Liver (tissue), 8 donors: ENCODE measurements at regions not wholly inside any gene's neighbourhood (a gene's known extent, or its start where the extent isn't known, plus 50 kb on each side); places are given as distances from the start of the nearest gene placed in this dataset.

Source experiments
- DNase-seq: peaks from one replicate; pipeline ENCODE4 v3.0.0-alpha.2; 2017; ENCODE audit warnings: low spot score
- H3K27ac ChIP-seq, 2 donors: one replicate each; pipeline ENCODE4 v1.7.0; 2013; ENCODE audit warnings: inconsistent platforms in 2 of 2, low read length in 2 of 2, control low read depth in 1 of 2, low read depth in 1 of 2, mild to moderate bottlenecking in 1 of 2
- H3K27me3 ChIP-seq, 4 donors: one replicate each; pipeline versions ENCODE4 v1.6.1 to v1.7.0; 2013; ENCODE audit warnings: low read length in 3 of 4, inconsistent platforms in 1 of 4, mild to moderate bottlenecking in 1 of 4, moderate library complexity in 1 of 4; ENCODE audit not compliant: control insufficient read depth in 4 of 4, insufficient read depth in 4 of 4
- H3K36me3 ChIP-seq, 4 donors: one replicate each; pipeline versions ENCODE4 v1.6.1 to v1.7.0; 2013; ENCODE audit warnings: low read length in 3 of 4, mild to moderate bottlenecking in 3 of 4, low read depth in 1 of 4, moderate library complexity in 1 of 4; ENCODE audit not compliant: control insufficient read depth in 4 of 4, insufficient read depth in 3 of 4
- H3K4me1 ChIP-seq, 4 donors: one replicate each; pipeline versions ENCODE4 v1.6.1 to v1.7.0; 2013; ENCODE audit warnings: low read length in 3 of 4, mild to moderate bottlenecking in 3 of 4, moderate library complexity in 1 of 4; ENCODE audit not compliant: control insufficient read depth in 4 of 4, insufficient read depth in 4 of 4
- H3K4me3 ChIP-seq, 3 donors: one replicate each; pipeline versions ENCODE4 v1.6.1 to v1.7.0; 2013; ENCODE audit warnings: low read length in 3 of 3, control low read depth in 1 of 3, low read depth in 1 of 3, mild to moderate bottlenecking in 1 of 3
- H3K9ac ChIP-seq, 2 donors: one replicate each; pipeline ENCODE4 v1.7.0; 2013; ENCODE audit warnings: low read length in 2 of 2, mild to moderate bottlenecking in 2 of 2, moderate library complexity in 2 of 2, control low read depth in 1 of 2, low read depth in 1 of 2
- H3K9me3 ChIP-seq, 4 donors: one replicate each; pipeline versions ENCODE4 v1.6.1 to v1.7.0; 2013; ENCODE audit warnings: low read length in 3 of 4; ENCODE audit not compliant: control insufficient read depth in 4 of 4
- EGR1 ChIP-seq, 2 donors: IDR thresholded peaks; 2 replicates each; pipeline ENCODE4 v1.6.1; 2016 to 2018; ENCODE audit warnings: antibody characterized with exemption in 2 of 2, low read depth in 2 of 2
- FOXA1 ChIP-seq: IDR thresholded peaks from 2 replicates; pipeline ENCODE4 v1.6.1; 2016; ENCODE audit warnings: antibody characterized with exemption
- FOXA2 ChIP-seq: IDR thresholded peaks from 2 replicates; pipeline ENCODE4 v1.6.1; 2016; ENCODE audit warnings: antibody characterized with exemption
- GABPA ChIP-seq, 2 donors: IDR thresholded peaks in 1 of 2; conservative IDR thresholded peaks in 1 of 2; 2 replicates each; pipeline ENCODE4 v1.6.1; 2016; ENCODE audit warnings: antibody characterized with exemption in 2 of 2, mild to moderate bottlenecking in 1 of 2, moderate library complexity in 1 of 2
- HNF4A ChIP-seq, 2 donors: conservative IDR thresholded peaks; 2 replicates each; pipeline ENCODE4 v1.6.1; 2016; ENCODE audit warnings: antibody characterized with exemption in 2 of 2, mild to moderate bottlenecking in 2 of 2
- HNF4G ChIP-seq: IDR thresholded peaks from 2 replicates; pipeline ENCODE4 v1.6.1; 2016; ENCODE audit warnings: antibody characterized with exemption
- JUND ChIP-seq, 2 donors: IDR thresholded peaks; 2 replicates each; pipeline ENCODE4 v1.6.1; 2016; ENCODE audit warnings: antibody characterized with exemption in 2 of 2
- NR2F2 ChIP-seq: IDR thresholded peaks from 2 replicates; pipeline ENCODE4 v1.6.1; 2016; ENCODE audit warnings: antibody characterized with exemption
- RAD21 ChIP-seq, 2 donors: IDR thresholded peaks; 2 replicates each; pipeline ENCODE4 v1.6.1; 2016; ENCODE audit warnings: antibody characterized with exemption in 2 of 2, mild to moderate bottlenecking in 2 of 2
- RXRA ChIP-seq, 2 donors: IDR thresholded peaks; 2 replicates each; pipeline ENCODE4 v1.6.1; 2017 to 2018; ENCODE audit warnings: antibody characterized with exemption in 2 of 2, mild to moderate bottlenecking in 1 of 2
- SP1 ChIP-seq: IDR thresholded peaks from 2 replicates; pipeline ENCODE4 v1.6.1; 2018; ENCODE audit warnings: antibody characterized with exemption, mild to moderate bottlenecking
- TAF1 ChIP-seq: conservative IDR thresholded peaks from 2 replicates; pipeline ENCODE4 v1.6.1; 2016; ENCODE audit warnings: antibody characterized with exemption, mild to moderate bottlenecking
- YY1 ChIP-seq: IDR thresholded peaks from 2 replicates; pipeline ENCODE4 v1.6.1; 2016; ENCODE audit warnings: antibody characterized with exemption, mild to moderate bottlenecking
- WGBS: extraction: QIAGEN DNeasy Blood & Tissue Kit; methylation state at CpG from one replicate; pipeline ENCODE4 v1.1.7; 2013; 5-methylcytosine and 5-hydroxymethylcytosine counted together
- TF ChIP-seq, protein P1 (sequence below): fragments of 150-350 bp; IDR thresholded peaks from 2 replicates; pipeline ENCODE4 v1.5.1; 2017; ENCODE audit warnings: improper control_type of control experiment, low read depth, low read length; ENCODE audit not compliant: missing input control
- TF ChIP-seq, protein P2 (sequence below): IDR thresholded peaks from 2 replicates; pipeline ENCODE4 v1.6.1; 2016; ENCODE audit warnings: antibody characterized with exemption
- TF ChIP-seq, protein P3 (sequence below): IDR thresholded peaks from 2 replicates; pipeline ENCODE4 v1.6.1; 2016; ENCODE audit warnings: antibody characterized with exemption
- TF ChIP-seq, protein P4 (sequence below): IDR thresholded peaks from 2 replicates; pipeline ENCODE4 v1.6.1; 2016; ENCODE audit warnings: antibody characterized with exemption
- TF ChIP-seq, protein P5 (sequence below): IDR thresholded peaks from 2 replicates; pipeline ENCODE4 v1.6.1; 2016; ENCODE audit warnings: antibody characterized with exemption, mild to moderate bottlenecking
- donor health status: healthy.
- donor health status: healthy.
- donor health status: healthy.
- donor health status: healthy.
- donor health status: healthy.

DNA sequence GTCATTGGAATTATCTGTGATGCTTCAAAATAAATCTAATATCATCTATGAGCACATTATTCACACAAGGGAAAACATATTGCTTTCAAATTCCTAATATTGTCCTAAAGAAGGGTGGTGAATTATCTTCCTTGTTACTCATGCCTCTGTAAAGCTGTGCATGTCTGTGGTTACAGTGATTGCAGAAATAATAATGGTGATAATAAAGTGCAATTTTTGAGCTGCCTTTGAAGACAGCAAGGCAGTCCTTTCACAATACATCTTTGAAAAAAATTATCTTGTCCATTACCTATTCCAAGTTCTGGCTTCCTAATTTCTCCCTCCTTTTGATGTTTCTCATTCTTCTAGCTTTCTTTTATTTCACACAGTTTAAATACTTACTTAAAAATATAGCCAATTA lies 442.1 kb upstream of the EYS start (continued):
- TF ChIP-seq, protein P1, sequence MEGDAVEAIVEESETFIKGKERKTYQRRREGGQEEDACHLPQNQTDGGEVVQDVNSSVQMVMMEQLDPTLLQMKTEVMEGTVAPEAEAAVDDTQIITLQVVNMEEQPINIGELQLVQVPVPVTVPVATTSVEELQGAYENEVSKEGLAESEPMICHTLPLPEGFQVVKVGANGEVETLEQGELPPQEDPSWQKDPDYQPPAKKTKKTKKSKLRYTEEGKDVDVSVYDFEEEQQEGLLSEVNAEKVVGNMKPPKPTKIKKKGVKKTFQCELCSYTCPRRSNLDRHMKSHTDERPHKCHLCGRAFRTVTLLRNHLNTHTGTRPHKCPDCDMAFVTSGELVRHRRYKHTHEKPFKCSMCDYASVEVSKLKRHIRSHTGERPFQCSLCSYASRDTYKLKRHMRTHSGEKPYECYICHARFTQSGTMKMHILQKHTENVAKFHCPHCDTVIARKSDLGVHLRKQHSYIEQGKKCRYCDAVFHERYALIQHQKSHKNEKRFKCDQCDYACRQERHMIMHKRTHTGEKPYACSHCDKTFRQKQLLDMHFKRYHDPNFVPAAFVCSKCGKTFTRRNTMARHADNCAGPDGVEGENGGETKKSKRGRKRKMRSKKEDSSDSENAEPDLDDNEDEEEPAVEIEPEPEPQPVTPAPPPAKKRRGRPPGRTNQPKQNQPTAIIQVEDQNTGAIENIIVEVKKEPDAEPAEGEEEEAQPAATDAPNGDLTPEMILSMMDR, result no peak
- no peak for TF ChIP-seq NR2F2
- TF ChIP-seq EGR1 (IDR thresholded peaks at IDR 0.05; ENCODE audit: low read depth in 2 of 2), result no peak
- TF ChIP-seq, protein P2, sequence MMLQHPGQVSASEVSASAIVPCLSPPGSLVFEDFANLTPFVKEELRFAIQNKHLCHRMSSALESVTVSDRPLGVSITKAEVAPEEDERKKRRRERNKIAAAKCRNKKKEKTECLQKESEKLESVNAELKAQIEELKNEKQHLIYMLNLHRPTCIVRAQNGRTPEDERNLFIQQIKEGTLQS, result no peak

DNA sequence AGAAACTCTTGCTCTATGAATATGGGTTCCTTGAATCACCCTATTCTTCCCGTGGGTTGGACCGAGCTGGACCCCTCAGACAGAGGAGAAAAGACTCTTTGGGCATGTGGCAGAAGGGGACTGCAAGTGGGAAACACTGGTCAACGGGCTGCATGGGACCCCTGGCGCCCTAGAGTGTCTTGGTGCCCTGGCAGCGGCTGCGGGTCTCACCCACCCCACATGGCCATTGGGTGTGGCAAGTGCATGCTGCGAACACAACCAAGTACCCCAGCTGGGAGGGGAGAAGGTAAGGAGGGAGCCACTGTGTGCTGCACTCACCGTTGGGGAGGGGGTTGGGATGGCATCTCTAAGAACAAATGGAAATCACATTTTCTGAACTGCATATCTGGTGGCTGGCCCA lies 438.8 kb upstream of the EYS start:
- TF ChIP-seq, protein P3, sequence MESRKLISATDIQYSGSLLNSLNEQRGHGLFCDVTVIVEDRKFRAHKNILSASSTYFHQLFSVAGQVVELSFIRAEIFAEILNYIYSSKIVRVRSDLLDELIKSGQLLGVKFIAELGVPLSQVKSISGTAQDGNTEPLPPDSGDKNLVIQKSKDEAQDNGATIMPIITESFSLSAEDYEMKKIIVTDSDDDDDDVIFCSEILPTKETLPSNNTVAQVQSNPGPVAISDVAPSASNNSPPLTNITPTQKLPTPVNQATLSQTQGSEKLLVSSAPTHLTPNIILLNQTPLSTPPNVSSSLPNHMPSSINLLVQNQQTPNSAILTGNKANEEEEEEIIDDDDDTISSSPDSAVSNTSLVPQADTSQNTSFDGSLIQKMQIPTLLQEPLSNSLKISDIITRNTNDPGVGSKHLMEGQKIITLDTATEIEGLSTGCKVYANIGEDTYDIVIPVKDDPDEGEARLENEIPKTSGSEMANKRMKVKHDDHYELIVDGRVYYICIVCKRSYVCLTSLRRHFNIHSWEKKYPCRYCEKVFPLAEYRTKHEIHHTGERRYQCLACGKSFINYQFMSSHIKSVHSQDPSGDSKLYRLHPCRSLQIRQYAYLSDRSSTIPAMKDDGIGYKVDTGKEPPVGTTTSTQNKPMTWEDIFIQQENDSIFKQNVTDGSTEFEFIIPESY, result no peak
- TF ChIP-seq GABPA (IDR thresholded peaks at IDR 0.05 in 1 of 2, conservative IDR thresholded peaks at IDR 0.05 in 1 of 2) (no peak), RXRA (IDR thresholded peaks at IDR 0.05) (no peak), JUND (IDR thresholded peaks at IDR 0.05) (no peak), FOXA2 (no peak), HNF4A (conservative IDR thresholded peaks at IDR 0.05) (no peak), RAD21 (IDR thresholded peaks at IDR 0.05) (no peak), EGR1 (IDR thresholded peaks at IDR 0.05; ENCODE audit: low read depth in 2 of 2) (no peak), YY1 (no peak), SP1 (no peak), FOXA1 (no peak), HNF4G (no peak), NR2F2 (no peak), TAF1 (no peak)
- TF ChIP-seq, protein P4, sequence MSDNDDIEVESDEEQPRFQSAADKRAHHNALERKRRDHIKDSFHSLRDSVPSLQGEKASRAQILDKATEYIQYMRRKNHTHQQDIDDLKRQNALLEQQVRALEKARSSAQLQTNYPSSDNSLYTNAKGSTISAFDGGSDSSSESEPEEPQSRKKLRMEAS, result no peak
- TF ChIP-seq, protein P5, sequence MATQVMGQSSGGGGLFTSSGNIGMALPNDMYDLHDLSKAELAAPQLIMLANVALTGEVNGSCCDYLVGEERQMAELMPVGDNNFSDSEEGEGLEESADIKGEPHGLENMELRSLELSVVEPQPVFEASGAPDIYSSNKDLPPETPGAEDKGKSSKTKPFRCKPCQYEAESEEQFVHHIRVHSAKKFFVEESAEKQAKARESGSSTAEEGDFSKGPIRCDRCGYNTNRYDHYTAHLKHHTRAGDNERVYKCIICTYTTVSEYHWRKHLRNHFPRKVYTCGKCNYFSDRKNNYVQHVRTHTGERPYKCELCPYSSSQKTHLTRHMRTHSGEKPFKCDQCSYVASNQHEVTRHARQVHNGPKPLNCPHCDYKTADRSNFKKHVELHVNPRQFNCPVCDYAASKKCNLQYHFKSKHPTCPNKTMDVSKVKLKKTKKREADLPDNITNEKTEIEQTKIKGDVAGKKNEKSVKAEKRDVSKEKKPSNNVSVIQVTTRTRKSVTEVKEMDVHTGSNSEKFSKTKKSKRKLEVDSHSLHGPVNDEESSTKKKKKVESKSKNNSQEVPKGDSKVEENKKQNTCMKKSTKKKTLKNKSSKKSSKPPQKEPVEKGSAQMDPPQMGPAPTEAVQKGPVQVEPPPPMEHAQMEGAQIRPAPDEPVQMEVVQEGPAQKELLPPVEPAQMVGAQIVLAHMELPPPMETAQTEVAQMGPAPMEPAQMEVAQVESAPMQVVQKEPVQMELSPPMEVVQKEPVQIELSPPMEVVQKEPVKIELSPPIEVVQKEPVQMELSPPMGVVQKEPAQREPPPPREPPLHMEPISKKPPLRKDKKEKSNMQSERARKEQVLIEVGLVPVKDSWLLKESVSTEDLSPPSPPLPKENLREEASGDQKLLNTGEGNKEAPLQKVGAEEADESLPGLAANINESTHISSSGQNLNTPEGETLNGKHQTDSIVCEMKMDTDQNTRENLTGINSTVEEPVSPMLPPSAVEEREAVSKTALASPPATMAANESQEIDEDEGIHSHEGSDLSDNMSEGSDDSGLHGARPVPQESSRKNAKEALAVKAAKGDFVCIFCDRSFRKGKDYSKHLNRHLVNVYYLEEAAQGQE, result no peak
- TF ChIP-seq, protein P1, result no peak
- TF ChIP-seq, protein P2, result no peak
- Histone ChIP-seq H3K27ac (no peak overlapping the region), H3K9ac (no peak overlapping the region), H3K36me3 (no peaks in the 10 kb centered on the region), H3K4me1 (no peaks in the 10 kb centered on the region), H3K4me3 (no peak overlapping the region), H3K27me3 (no peaks in the 10 kb centered on the region), H3K9me3 (no peaks in the 10 kb centered on the region)
- WGBS, result 85% methylated on average over 8 of the region's 8 CpGs
- no peak for DNase-seq
